GM12878 (cell line): ENCODE measurements at regions not wholly inside any gene's neighbourhood (a gene's known extent, or its start where the extent isn't known, plus 50 kb on each side); places are given as distances from the start of the nearest gene placed in this dataset.

Experiments
- CEBPB ChIP-seq, 2 experiments: fragments of 150-350 bp in 1 of 2; IDR thresholded peaks; 2 replicates each; pipeline ENCODE4 v1.6.1; 2012 to 2014; ENCODE audit warnings: low read depth in 2 of 2, low read length in 2 of 2, borderline replicate concordance in 1 of 2, inconsistent platforms in 1 of 2
- CTCF ChIP-seq, 3 experiments: IDR thresholded peaks in 2 of 3; conservative IDR thresholded peaks in 1 of 3; 2 replicates each; pipeline ENCODE4 v1.5.1; 2011; ENCODE audit warnings: low read depth in 3 of 3, low read length in 3 of 3, mild to moderate bottlenecking in 3 of 3, control low read depth in 2 of 3, moderate library complexity in 2 of 3, inconsistent platforms in 1 of 3, mixed read lengths in 1 of 3; ENCODE audit not compliant: control insufficient read depth in 2 of 3, insufficient read depth in 1 of 3; ENCODE audit errors: extremely low read depth in 1 of 3
- EP300 ChIP-seq, 2 experiments: fragments of 150-350 bp in 1 of 2; IDR thresholded peaks; 2 replicates each; pipeline ENCODE4 v1.6.1; 2011 to 2012; ENCODE audit warnings: low read depth in 2 of 2, low read length in 2 of 2, borderline replicate concordance in 1 of 2, improper control_type of control experiment in 1 of 2, inconsistent platforms in 1 of 2; ENCODE audit not compliant: control insufficient read depth in 1 of 2
- EZH2 ChIP-seq: IDR thresholded peaks from 2 replicates; pipeline ENCODE4 v1.6.1; 2012; ENCODE audit warnings: low read depth, mild to moderate bottlenecking, control low read depth, inconsistent platforms, low read length, borderline replicate concordance; ENCODE audit not compliant: control insufficient read depth
- MAX ChIP-seq: IDR thresholded peaks from 2 replicates; pipeline ENCODE4 v1.6.1; 2012; ENCODE audit warnings: low read depth, low read length, improper control_type of control experiment
- MXI1 ChIP-seq: fragments of 150-350 bp; IDR thresholded peaks from 2 replicates; pipeline ENCODE4 v1.6.1; 2011; ENCODE audit warnings: low read depth, mild to moderate bottlenecking, inconsistent platforms, low read length, improper control_type of control experiment
- POLR2A ChIP-seq: IDR thresholded peaks from 2 replicates; pipeline ENCODE4 v1.6.1; 2011; ENCODE audit warnings: low read depth, mild to moderate bottlenecking, low read length
- RBBP5 ChIP-seq: fragments of 200-600 bp; sonication (generic); conservative IDR thresholded peaks from 2 replicates; pipeline ENCODE4 v1.6.1; 2016
- SMAD5 ChIP-seq: IDR thresholded peaks from 2 replicates; pipeline ENCODE4 v1.6.1; 2016; ENCODE audit warnings: antibody characterized with exemption, low read depth
- USF2 ChIP-seq: IDR thresholded peaks from 2 replicates; pipeline ENCODE4 v1.6.1; 2011; ENCODE audit warnings: low read depth, low read length, improper control_type of control experiment, borderline replicate concordance
- WRNIP1 ChIP-seq: IDR thresholded peaks from 2 replicates; pipeline ENCODE4 v1.6.1; 2011; ENCODE audit warnings: low read depth, low read length, improper control_type of control experiment, borderline replicate concordance
- YBX1 ChIP-seq: fragments of 450-650 bp; IDR thresholded peaks from 2 replicates; pipeline ENCODE4 v1.6.1; 2016; ENCODE audit warnings: antibody characterized with exemption
- YY1 ChIP-seq: IDR thresholded peaks from 2 replicates; pipeline ENCODE4 v1.6.1; 2011; ENCODE audit warnings: low read depth, mild to moderate bottlenecking, low read length
- ZSCAN29 ChIP-seq: fragments of 450-650 bp; IDR thresholded peaks from 2 replicates; pipeline ENCODE4 v1.6.1; 2017; ENCODE audit warnings: mild to moderate bottlenecking, moderate library complexity

GRCh38 chr7:152590481-152590880 is 85.5 kb downstream of the XRCC2 start:
- TF ChIP-seq RBBP5: no peak
- no peak for TF ChIP-seq CTCF (IDR thresholded peaks at IDR 0.05 in 2 of 3, conservative IDR thresholded peaks at IDR 0.05 in 1 of 3; ENCODE audit: control insufficient read depth in 2 of 3, extremely low read depth in 1 of 3, insufficient read depth in 1 of 3, low read depth in 3 of 3, low read length in 3 of 3)
- TF ChIP-seq POLR2A: no peak
- TF ChIP-seq MAX: no peak
- TF ChIP-seq MXI1: no peak
- no peak for TF ChIP-seq ZSCAN29
- TF ChIP-seq SMAD5: no peak
- no peak for TF ChIP-seq YBX1
- no peak for TF ChIP-seq USF2
- TF ChIP-seq WRNIP1: no peak
- TF ChIP-seq EZH2: no peak
- TF ChIP-seq CEBPB (IDR thresholded peaks at IDR 0.05; ENCODE audit: borderline replicate concordance in 1 of 2, low read depth in 2 of 2, low read length in 2 of 2): no peak
- no peak for TF ChIP-seq EP300 (IDR thresholded peaks at IDR 0.05; ENCODE audit: borderline replicate concordance in 1 of 2, control insufficient read depth in 1 of 2, low read depth in 2 of 2, low read length in 2 of 2)
- TF ChIP-seq YY1: no peak
